HepG2 (cell line): ENCODE measurements at regions not wholly inside any gene's neighbourhood (a gene's known extent, or its start where the extent isn't known, plus 50 kb on each side); places are given as distances from the start of the nearest gene placed in this dataset.

Experiments
- ATAC-seq: fragments of 200-7000 bp; cut with Tn5 transposase; 3 replicates; pipeline ENCODE4 v1.9.1; 2020; ENCODE audit warnings: mild to moderate bottlenecking, moderate library complexity
- BruUV-seq: library from RNA; stranded (reverse); fragments of 400-500 nt; replicated peaks from 2 replicates; lab custom pipeline; 2021; lab: Mats Ljungman, UMichigan
- CTCF ChIA-PET: fragments of 300-600 bp; formaldehyde crosslinking; extraction: SDS; loops from one replicate; lab custom pipeline; 2021; ENCODE audit warnings: low total read pairs, inconsistent platforms, low intra/inter-chr PET ratio; lab: Yijun Ruan, JAX
- POLR2A ChIA-PET: fragments of 350-600 bp; sonication (Branson Sonifier 250); formaldehyde crosslinking; loops from one replicate; lab custom pipeline; 2020; ENCODE audit warnings: antibody characterized with exemption, inconsistent platforms; lab: Yijun Ruan, JAX
- DNase-seq: peaks from one replicate; pipeline ENCODE4 v3.0.0-alpha.2; 2015; ENCODE audit warnings: low spot score
- FAIRE-seq: peaks from 3 replicates; lab custom pipeline; 2011; peaks lifted over from hg19 to GRCh38; lab: Jason Lieb, UNC
- H2AFZ ChIP-seq: one replicate; pipeline ENCODE4 v1.6.1; 2011; ENCODE audit warnings: low read length, inconsistent platforms
- H3K27ac ChIP-seq: fragments of 300-600 bp; 3 replicates; pipeline ENCODE4 v1.8.0; 2011; ENCODE audit warnings: mixed run types, mild to moderate bottlenecking, mixed read lengths, low read length, inconsistent platforms; ENCODE audit not compliant: insufficient read depth; ENCODE audit errors: extremely low read length
- H3K27me3 ChIP-seq, 2 experiments: fragments of 200-600 bp in 1 of 2; 2 replicates in 1 of 2; 3 replicates in 1 of 2; pipeline versions ENCODE4 v1.6.0 to v1.8.0; 2011; ENCODE audit warnings: low read length in 2 of 2, mild to moderate bottlenecking in 2 of 2, moderate library complexity in 2 of 2, inconsistent platforms in 1 of 2; ENCODE audit not compliant: insufficient read depth in 2 of 2, control insufficient read depth in 1 of 2
- H3K36me3 ChIP-seq, 2 experiments: fragments of 200-600 bp in 1 of 2; replicated peaks in 1 of 2; 2 replicates in 1 of 2; 3 replicates in 1 of 2; pipeline versions ENCODE4 v1.5.1 to v1.8.0; 2011; ENCODE audit warnings: low read length in 2 of 2, inconsistent platforms in 1 of 2; ENCODE audit not compliant: insufficient read depth in 2 of 2, control insufficient read depth in 1 of 2
- H3K4me1 ChIP-seq: 2 replicates; pipeline ENCODE4 v1.5.1; 2012; ENCODE audit warnings: low read length, inconsistent platforms; ENCODE audit not compliant: insufficient read depth
- H3K4me2 ChIP-seq: 2 replicates; pipeline ENCODE4 v1.6.0; 2011; ENCODE audit warnings: low read depth, low read length, inconsistent platforms
- H3K4me3 ChIP-seq, 3 experiments: fragments of 200-600 bp in 1 of 3; sonication (generic), shearing (Covaris generic) in 1 of 3; replicated peaks in 1 of 3; 2 replicates each; pipeline ENCODE4 v1.5.1; 2011 to 2016; ENCODE audit warnings: low read length in 3 of 3, inconsistent platforms in 2 of 3, low read depth in 2 of 3, mild to moderate bottlenecking in 2 of 3, control low read depth in 1 of 3, mixed read lengths in 1 of 3; ENCODE audit not compliant: insufficient read depth in 1 of 3
- H3K79me2 ChIP-seq: one replicate; pipeline ENCODE4 v1.6.1; 2011; ENCODE audit warnings: low read length, inconsistent platforms; ENCODE audit not compliant: insufficient read depth
- H3K9ac ChIP-seq: 2 replicates; pipeline ENCODE4 v1.6.0; 2011; ENCODE audit warnings: mild to moderate bottlenecking, low read depth, low read length, inconsistent platforms; ENCODE audit not compliant: insufficient read depth
- H3K9me3 ChIP-seq: 2 replicates; pipeline ENCODE4 v1.5.1; 2012; ENCODE audit warnings: mild to moderate bottlenecking, low read length
- H4K20me1 ChIP-seq: 2 replicates; pipeline ENCODE4 v1.6.0; 2011; ENCODE audit warnings: inconsistent platforms, mild to moderate bottlenecking, low read length, moderate library complexity; ENCODE audit not compliant: insufficient read depth
- ERF ChIP-seq: IDR thresholded peaks from 2 replicates; pipeline ENCODE4 v1.6.1; 2018; ENCODE audit warnings: missing biosample characterization, missing genetic modification reagents
- HNRNPUL1 ChIP-seq: fragments of 200-400 bp; formaldehyde crosslinking; IDR thresholded peaks from 2 replicates; pipeline ENCODE4 v1.6.1; 2017; ENCODE audit warnings: low read depth, mild to moderate bottlenecking, low read length, moderate library complexity
- IKZF1 ChIP-seq: fragments of 450-650 bp; IDR thresholded peaks from 2 replicates; pipeline ENCODE4 v1.7.1; 2016
- KAT8 ChIP-seq: IDR thresholded peaks from 2 replicates; pipeline ENCODE4 v1.6.1; 2016; ENCODE audit warnings: missing genetic modification reagents, missing compliant biosample characterization
- MBD4 ChIP-seq: IDR thresholded peaks from 2 replicates; pipeline ENCODE4 v1.6.1; 2012; ENCODE audit warnings: low read length, inconsistent platforms, borderline replicate concordance
- RFX3 ChIP-seq: IDR thresholded peaks from 2 replicates; pipeline ENCODE4 v1.6.1; 2016; ENCODE audit warnings: missing biosample characterization, missing genetic modification reagents
- SOX6 ChIP-seq, 2 experiments: fragments of 450-650 bp in 1 of 2; sonication (generic) in 1 of 2; formaldehyde crosslinking in 1 of 2; IDR thresholded peaks; 2 replicates each; pipeline versions ENCODE4 v1.4.0 to v1.6.1; 2017 to 2020; ENCODE audit warnings: antibody characterized with exemption in 1 of 2, mild to moderate bottlenecking in 1 of 2, missing genetic modification reagents in 1 of 2
- U2AF2 ChIP-seq: fragments of 200-400 bp; formaldehyde crosslinking; IDR thresholded peaks from 2 replicates; pipeline ENCODE4 v1.6.1; 2017; ENCODE audit warnings: low read depth, mild to moderate bottlenecking, low read length
- ZKSCAN5 ChIP-seq: sonication (generic); formaldehyde crosslinking; IDR thresholded peaks from 2 replicates; pipeline ENCODE4 v1.5.1; 2020; ENCODE audit warnings: mild to moderate bottlenecking, missing genetic modification reagents
- ZMAT3 ChIP-seq: sonication (generic); formaldehyde crosslinking; conservative IDR thresholded peaks from 2 replicates; pipeline ENCODE4 v1.7.0; 2021; ENCODE audit warnings: missing genetic modification reagents
- ZNF205 ChIP-seq: IDR thresholded peaks from 2 replicates; pipeline ENCODE4 v1.6.1; 2018; ENCODE audit warnings: missing biosample characterization, missing genetic modification reagents
- ZNF550 ChIP-seq: sonication (generic); formaldehyde crosslinking; IDR thresholded peaks from 2 replicates; pipeline ENCODE4 v1.4.0; 2020; ENCODE audit warnings: mild to moderate bottlenecking, missing genetic modification reagents, borderline replicate concordance
- in situ Hi-C: cut with HindIII; loops from 2 replicates; pipeline ENCODE4 v1.10.0; 2017; ENCODE audit warnings: low pct_unique_long_range_greater_than_20kb; ENCODE audit not compliant: extremely low pct_ligation_motif_present
- intact Hi-C: fragments of 100-400 bp; cut with micrococcal nuclease; formaldehyde crosslinking; loops from one replicate; pipeline ENCODE4 v1.10.0; 2022; ENCODE audit not compliant: unreplicated experiment

- no peak for TF ChIP-seq ZMAT3
These were observed 1165.6 kb downstream of the NSUN3 start (continued) for GRCh38 chr3:95228416-95228815.

- Histone ChIP-seq H3K27me3 (no peaks in the 10 kb centered on the region), H3K27ac (no peak overlapping the region), H3K9ac (no peak overlapping the region), H3K4me1 (no peaks in the 10 kb centered on the region), H3K36me3 (no peaks in the 10 kb centered on the region), H3K9me3 (no peaks in the 10 kb centered on the region), H3K4me2 (no peak overlapping the region), H2AFZ (no peak overlapping the region), H4K20me1 (no peaks in the 10 kb centered on the region), H3K79me2 (no peaks in the 10 kb centered on the region), H3K4me3 (no peak overlapping the region)
- BruUV-seq: no TSS peak
- intact Hi-C loops (no loop called here), in situ Hi-C loops (no loop called here)
- ChIA-PET CTCF (no interaction called here), POLR2A (no interaction called here)
- DNase-seq (no peak), FAIRE-seq (no peak), ATAC-seq (no peak)
- TF ChIP-seq U2AF2 (no peak), SOX6 (IDR thresholded peaks at IDR 0.05) (no peak), SOX6 (CRISPR knock-in tag; IDR thresholded peaks at IDR 0.05) (no peak), ERF (CRISPR knock-in tag) (no peak), ZNF550 (CRISPR knock-in tag) (no peak), HNRNPUL1 (no peak), ZNF205 (CRISPR knock-in tag) (no peak), IKZF1 (no peak), RFX3 (CRISPR knock-in tag) (no peak), ZKSCAN5 (CRISPR knock-in tag) (no peak), MBD4 (no peak), KAT8 (no peak)
These were observed 1173.1 kb downstream of the NSUN3 start for GRCh38 chr3:95235916-95236315.
